A549 (cell line): ENCODE measurements at regions not wholly inside any gene's neighbourhood (a gene's known extent, or its start where the extent isn't known, plus 50 kb on each side); places are given as distances from the start of the nearest gene placed in this dataset.

Source experiments
- ATAC-seq, 2 experiments: fragments of 200-7000 bp in 1 of 2; fragments of >200 bp in 1 of 2; cut with Nextera tagmentation in 1 of 2; cut with Tn5 transposase in 1 of 2; 3 replicates each; pipeline versions ENCODE4 v1.8.0 to v1.9.1; 2018 to 2020; ENCODE audit warnings: mild to moderate bottlenecking in 1 of 2, moderate library complexity in 1 of 2
- CTCF ChIA-PET: fragments of 300-600 bp; sonication (Branson Sonifier 250); formaldehyde crosslinking; extraction: SDS; loops from one replicate; lab custom pipeline; 2021; ENCODE audit warnings: antibody characterized with exemption, inconsistent platforms; lab: Yijun Ruan, JAX
- POLR2A ChIA-PET: fragments of 350-600 bp; formaldehyde crosslinking; extraction: SDS; loops from one replicate; lab custom pipeline; 2021; ENCODE audit warnings: antibody characterized with exemption, inconsistent platforms; lab: Yijun Ruan, JAX
- DNase-seq, 2 experiments: peaks; one replicate each; pipeline versions ENCODE4 v3.0.0 to v3.0.0-alpha.2; 2011 to 2016; ENCODE audit warnings: low read depth in 1 of 2, low spot score in 1 of 2
- FAIRE-seq: peaks from 2 replicates; lab custom pipeline; 2011; peaks lifted over from hg19 to GRCh38; lab: Jason Lieb, UNC
- H3K27ac ChIP-seq, 2 experiments: fragments of >200 bp; sonication (Bioruptor Twin); formaldehyde crosslinking; 3 replicates each; pipeline ENCODE4 v1.5.1; 2016 to 2017
- H3K4me1 ChIP-seq: fragments of >200 bp; sonication (Bioruptor Twin); formaldehyde crosslinking; 3 replicates; pipeline ENCODE4 v1.6.1; 2016
- H3K4me2 ChIP-seq: fragments of >200 bp; sonication (Bioruptor Twin); formaldehyde crosslinking; 3 replicates; pipeline ENCODE4 v1.6.1; 2016
- H3K4me3 ChIP-seq: fragments of >200 bp; sonication (Bioruptor Twin); formaldehyde crosslinking; 3 replicates; pipeline ENCODE4 v1.5.1; 2016
- H3K9me3 ChIP-seq: fragments of >200 bp; sonication (Bioruptor Twin); formaldehyde crosslinking; 3 replicates; pipeline ENCODE4 v1.6.1; 2016
- CEBPB ChIP-seq, 2 experiments: fragments of >200 bp in 1 of 2; sonication (Bioruptor Twin) in 1 of 2; formaldehyde crosslinking in 1 of 2; IDR thresholded peaks; 2 replicates each; pipeline ENCODE4 v1.6.1; 2012 to 2016
- CHD2 ChIP-seq: fragments of 150-350 bp; IDR thresholded peaks from 2 replicates; pipeline ENCODE4 v1.6.1; 2014; ENCODE audit warnings: low read length; ENCODE audit not compliant: partially characterized antibody
- EHMT2 ChIP-seq: fragments of 200-600 bp; sonication (generic); IDR thresholded peaks from 2 replicates; pipeline ENCODE4 v1.6.1; 2016; ENCODE audit warnings: antibody characterized with exemption, low read depth, mild to moderate bottlenecking, moderate library complexity
- EP300 ChIP-seq, 2 experiments: fragments of >200 bp; sonication (Bioruptor Twin); formaldehyde crosslinking; IDR thresholded peaks; 2 replicates in 1 of 2; 3 replicates in 1 of 2; pipeline ENCODE4 v1.6.1; 2016 to 2017
- ESRRA ChIP-seq: fragments of 150-350 bp; IDR thresholded peaks from 2 replicates; pipeline ENCODE4 v1.6.1; 2014; ENCODE audit warnings: mild to moderate bottlenecking, low read length, borderline replicate concordance
- FOSB ChIP-seq: fragments of 250-450 bp; sonication (Bioruptor Pico); IDR thresholded peaks from 2 replicates; pipeline ENCODE4 v1.5.0; 2020; ENCODE audit warnings: mild to moderate bottlenecking, moderate library complexity
- HDAC2 ChIP-seq: fragments of 200-600 bp; sonication (generic); IDR thresholded peaks from 2 replicates; pipeline ENCODE4 v1.6.1; 2016
- HEYL ChIP-seq: fragments of 250-450 bp; sonication (Bioruptor Pico); IDR thresholded peaks from 2 replicates; pipeline ENCODE4 v1.8.0; 2021; ENCODE audit warnings: mild to moderate bottlenecking, moderate library complexity
- HOXB13 ChIP-seq: fragments of 250-450 bp; sonication (Bioruptor Pico); IDR thresholded peaks from 2 replicates; pipeline ENCODE4 v1.5.0; 2020; ENCODE audit warnings: low read depth, mild to moderate bottlenecking, moderate library complexity
- MAFK ChIP-seq: fragments of 450-650 bp; IDR thresholded peaks from 2 replicates; pipeline ENCODE4 v1.6.1; 2014; ENCODE audit not compliant: partially characterized antibody
- NR3C1 ChIP-seq: fragments of >200 bp; sonication (Bioruptor Twin); formaldehyde crosslinking; IDR thresholded peaks from 3 replicates; pipeline ENCODE4 v1.6.1; 2017
- RARB ChIP-seq: fragments of 250-450 bp; sonication (Bioruptor Pico); IDR thresholded peaks from 2 replicates; pipeline ENCODE4 v1.8.0; 2021; ENCODE audit warnings: mild to moderate bottlenecking, moderate library complexity
- ZNF302 ChIP-seq: fragments of 250-450 bp; sonication (Bioruptor Pico); IDR thresholded peaks from 2 replicates; pipeline ENCODE4 v1.9.0; 2021; ENCODE audit warnings: inconsistent platforms, mild to moderate bottlenecking, moderate library complexity
- ZSCAN20 ChIP-seq: fragments of 250-450 bp; sonication (Bioruptor Pico); IDR thresholded peaks from 2 replicates; pipeline ENCODE4 v1.8.0; 2022; ENCODE audit warnings: mild to moderate bottlenecking, moderate library complexity
- TF ChIP-seq, protein P1 (sequence below): fragments of >200 bp; sonication (Bioruptor Twin); formaldehyde crosslinking; IDR thresholded peaks from 3 replicates; pipeline ENCODE4 v1.5.1; 2016
- TF ChIP-seq, protein P2 (sequence below): fragments of >200 bp; sonication (Bioruptor Twin); formaldehyde crosslinking; IDR thresholded peaks from 3 replicates; pipeline ENCODE4 v1.6.1; 2016
- TF ChIP-seq, protein P3 (sequence below): fragments of 250-450 bp; sonication (Bioruptor Pico); IDR thresholded peaks from 2 replicates; pipeline ENCODE4 v1.5.0; 2020; ENCODE audit warnings: low read depth, mild to moderate bottlenecking, moderate library complexity
- TF ChIP-seq, protein P4 (sequence below): IDR thresholded peaks from 2 replicates; pipeline ENCODE4 v1.6.1; 2012
- TF ChIP-seq, protein P5 (sequence below): fragments of 450-650 bp; IDR thresholded peaks from 2 replicates; pipeline ENCODE4 v1.6.1; 2014; ENCODE audit warnings: antibody characterized with exemption
- TF ChIP-seq, protein P6 (sequence below): IDR thresholded peaks from 2 replicates; pipeline ENCODE4 v1.6.1; 2012
- TF ChIP-seq, protein P7 (sequence below): IDR thresholded peaks from 2 replicates; pipeline ENCODE4 v1.6.1; 2012; ENCODE audit warnings: low read depth, borderline replicate concordance

DNA sequence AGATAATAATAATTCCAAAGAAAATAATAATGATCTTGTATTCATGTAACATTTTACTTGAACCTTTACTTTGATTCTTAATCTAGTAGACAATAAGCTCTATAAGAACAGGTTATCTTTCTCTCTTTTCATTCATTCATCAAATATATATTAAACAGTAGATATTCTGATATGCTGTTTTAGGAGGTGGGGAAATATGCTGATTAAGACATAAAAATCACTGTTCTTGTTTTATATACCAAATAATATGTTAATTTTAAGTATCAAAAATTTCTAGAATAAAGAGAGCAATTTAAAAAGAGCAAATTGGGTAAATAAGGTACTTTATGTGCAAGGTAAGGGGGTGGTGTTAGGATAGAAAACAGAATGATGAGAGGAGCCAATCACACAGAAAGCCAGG, 401.9 kb downstream of the PDHA2 start:
- H3K4me2 ChIP-seq, result no peak overlapping the region
- CTCF ChIA-PET, result no interaction called here
- DNase-seq, result no peak
- FAIRE-seq, result no peak
- ATAC-seq, result no peak
- H3K4me1 ChIP-seq, result no peaks in the 10 kb centered on the region
- no peak for TF ChIP-seq FOSB (CRISPR knock-in tag)
- TF ChIP-seq ZSCAN20 (CRISPR knock-in tag), result no peak
- TF ChIP-seq, protein P1, sequence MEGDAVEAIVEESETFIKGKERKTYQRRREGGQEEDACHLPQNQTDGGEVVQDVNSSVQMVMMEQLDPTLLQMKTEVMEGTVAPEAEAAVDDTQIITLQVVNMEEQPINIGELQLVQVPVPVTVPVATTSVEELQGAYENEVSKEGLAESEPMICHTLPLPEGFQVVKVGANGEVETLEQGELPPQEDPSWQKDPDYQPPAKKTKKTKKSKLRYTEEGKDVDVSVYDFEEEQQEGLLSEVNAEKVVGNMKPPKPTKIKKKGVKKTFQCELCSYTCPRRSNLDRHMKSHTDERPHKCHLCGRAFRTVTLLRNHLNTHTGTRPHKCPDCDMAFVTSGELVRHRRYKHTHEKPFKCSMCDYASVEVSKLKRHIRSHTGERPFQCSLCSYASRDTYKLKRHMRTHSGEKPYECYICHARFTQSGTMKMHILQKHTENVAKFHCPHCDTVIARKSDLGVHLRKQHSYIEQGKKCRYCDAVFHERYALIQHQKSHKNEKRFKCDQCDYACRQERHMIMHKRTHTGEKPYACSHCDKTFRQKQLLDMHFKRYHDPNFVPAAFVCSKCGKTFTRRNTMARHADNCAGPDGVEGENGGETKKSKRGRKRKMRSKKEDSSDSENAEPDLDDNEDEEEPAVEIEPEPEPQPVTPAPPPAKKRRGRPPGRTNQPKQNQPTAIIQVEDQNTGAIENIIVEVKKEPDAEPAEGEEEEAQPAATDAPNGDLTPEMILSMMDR, result no peak
- TF ChIP-seq HOXB13 (CRISPR knock-in tag), result no peak
- no peak for TF ChIP-seq NR3C1
- TF ChIP-seq MAFK, result peak; percentile 6
- no peaks in the 10 kb centered on the region for H3K9me3 ChIP-seq
- POLR2A ChIA-PET, result no interaction called here
- H3K27ac ChIP-seq, result no peak overlapping the region
- no peak overlapping the region for H3K4me3 ChIP-seq

DNA sequence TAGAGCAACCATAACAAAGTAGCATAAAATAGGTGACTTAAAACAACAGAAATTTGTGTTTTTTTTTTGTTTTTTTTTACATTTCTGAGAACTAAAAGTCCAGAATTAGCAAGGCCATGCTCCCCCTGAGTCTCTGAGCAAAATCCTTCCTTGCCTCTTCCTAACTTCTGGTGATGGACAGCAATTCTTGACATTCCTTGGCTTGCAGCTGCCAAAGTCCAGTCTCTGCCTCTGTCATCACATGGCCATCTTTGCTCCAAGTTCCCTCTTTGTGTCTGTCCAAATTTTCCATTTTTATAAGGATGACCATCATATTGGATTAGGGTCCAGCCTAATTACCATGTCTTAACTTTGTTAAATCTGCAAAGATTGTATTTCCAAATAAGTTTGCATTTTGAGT, 407.2 kb downstream of the PDHA2 start:
- DNase-seq (no peak), FAIRE-seq (no peak), ATAC-seq (no peak)
- ChIA-PET CTCF (no interaction called here), POLR2A (no interaction called here)
- no peak overlapping the region for H3K4me3 ChIP-seq
- H3K4me1 ChIP-seq, result no peaks in the 10 kb centered on the region
- no peaks in the 10 kb centered on the region for H3K9me3 ChIP-seq
- no peak overlapping the region for H3K4me2 ChIP-seq
- no peak overlapping the region for H3K27ac ChIP-seq
- TF ChIP-seq, protein P2, sequence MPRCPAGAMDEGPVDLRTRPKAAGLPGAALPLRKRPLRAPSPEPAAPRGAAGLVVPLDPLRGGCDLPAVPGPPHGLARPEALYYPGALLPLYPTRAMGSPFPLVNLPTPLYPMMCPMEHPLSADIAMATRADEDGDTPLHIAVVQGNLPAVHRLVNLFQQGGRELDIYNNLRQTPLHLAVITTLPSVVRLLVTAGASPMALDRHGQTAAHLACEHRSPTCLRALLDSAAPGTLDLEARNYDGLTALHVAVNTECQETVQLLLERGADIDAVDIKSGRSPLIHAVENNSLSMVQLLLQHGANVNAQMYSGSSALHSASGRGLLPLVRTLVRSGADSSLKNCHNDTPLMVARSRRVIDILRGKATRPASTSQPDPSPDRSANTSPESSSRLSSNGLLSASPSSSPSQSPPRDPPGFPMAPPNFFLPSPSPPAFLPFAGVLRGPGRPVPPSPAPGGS, result no peak
- TF ChIP-seq CHD2 (no peak), EHMT2 (no peak), NR3C1 (no peak), HDAC2 (no peak), RARB (no peak), ZNF302 (CRISPR knock-in tag) (no peak), HEYL (CRISPR knock-in tag) (no peak), EP300 (IDR thresholded peaks at IDR 0.05) (no peak), ESRRA (no peak), CEBPB (IDR thresholded peaks at IDR 0.05) (no peak)
- TF ChIP-seq, protein P3, sequence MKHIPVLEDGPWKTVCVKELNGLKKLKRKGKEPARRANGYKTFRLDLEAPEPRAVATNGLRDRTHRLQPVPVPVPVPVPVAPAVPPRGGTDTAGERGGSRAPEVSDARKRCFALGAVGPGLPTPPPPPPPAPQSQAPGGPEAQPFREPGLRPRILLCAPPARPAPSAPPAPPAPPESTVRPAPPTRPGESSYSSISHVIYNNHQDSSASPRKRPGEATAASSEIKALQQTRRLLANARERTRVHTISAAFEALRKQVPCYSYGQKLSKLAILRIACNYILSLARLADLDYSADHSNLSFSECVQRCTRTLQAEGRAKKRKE (CRISPR knock-in tag), result no peak
- TF ChIP-seq, protein P4, sequence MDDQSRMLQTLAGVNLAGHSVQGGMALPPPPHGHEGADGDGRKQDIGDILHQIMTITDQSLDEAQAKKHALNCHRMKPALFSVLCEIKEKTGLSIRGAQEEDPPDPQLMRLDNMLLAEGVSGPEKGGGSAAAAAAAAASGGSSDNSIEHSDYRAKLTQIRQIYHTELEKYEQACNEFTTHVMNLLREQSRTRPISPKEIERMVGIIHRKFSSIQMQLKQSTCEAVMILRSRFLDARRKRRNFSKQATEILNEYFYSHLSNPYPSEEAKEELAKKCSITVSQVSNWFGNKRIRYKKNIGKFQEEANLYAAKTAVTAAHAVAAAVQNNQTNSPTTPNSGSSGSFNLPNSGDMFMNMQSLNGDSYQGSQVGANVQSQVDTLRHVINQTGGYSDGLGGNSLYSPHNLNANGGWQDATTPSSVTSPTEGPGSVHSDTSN, result no peak
- TF ChIP-seq, protein P5, sequence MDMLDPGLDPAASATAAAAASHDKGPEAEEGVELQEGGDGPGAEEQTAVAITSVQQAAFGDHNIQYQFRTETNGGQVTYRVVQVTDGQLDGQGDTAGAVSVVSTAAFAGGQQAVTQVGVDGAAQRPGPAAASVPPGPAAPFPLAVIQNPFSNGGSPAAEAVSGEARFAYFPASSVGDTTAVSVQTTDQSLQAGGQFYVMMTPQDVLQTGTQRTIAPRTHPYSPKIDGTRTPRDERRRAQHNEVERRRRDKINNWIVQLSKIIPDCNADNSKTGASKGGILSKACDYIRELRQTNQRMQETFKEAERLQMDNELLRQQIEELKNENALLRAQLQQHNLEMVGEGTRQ, result no peak
- TF ChIP-seq, protein P6, sequence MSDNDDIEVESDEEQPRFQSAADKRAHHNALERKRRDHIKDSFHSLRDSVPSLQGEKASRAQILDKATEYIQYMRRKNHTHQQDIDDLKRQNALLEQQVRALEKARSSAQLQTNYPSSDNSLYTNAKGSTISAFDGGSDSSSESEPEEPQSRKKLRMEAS, result no peak
- TF ChIP-seq, protein P7, sequence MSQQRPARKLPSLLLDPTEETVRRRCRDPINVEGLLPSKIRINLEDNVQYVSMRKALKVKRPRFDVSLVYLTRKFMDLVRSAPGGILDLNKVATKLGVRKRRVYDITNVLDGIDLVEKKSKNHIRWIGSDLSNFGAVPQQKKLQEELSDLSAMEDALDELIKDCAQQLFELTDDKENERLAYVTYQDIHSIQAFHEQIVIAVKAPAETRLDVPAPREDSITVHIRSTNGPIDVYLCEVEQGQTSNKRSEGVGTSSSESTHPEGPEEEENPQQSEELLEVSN, result no peak
